ENCODE measurements at regions not wholly inside any gene's neighbourhood (a gene's known extent, or its start where the extent isn't known, plus 50 kb on each side); places are given as distances from the start of the nearest gene placed in this dataset.

- no peaks in the 10 kb centered on the region for H4K20me1 ChIP-seq (ENCODE audit: control insufficient read depth, insufficient read depth, low read length, poor library complexity, severe bottlenecking)
- TF ChIP-seq CTCF (IDR thresholded peaks at IDR 0.05), result no peak
- TF ChIP-seq EZH2 (IDR thresholded peaks at IDR 0.05; ENCODE audit: borderline replicate concordance, insufficient read depth, low read depth, low read length, poor library complexity, severe bottlenecking), result no peak
- H3K4me2 ChIP-seq (replicated peaks; ENCODE audit: low read depth, low read length, poor library complexity, severe bottlenecking), result no peak overlapping the region
- no peaks in the 10 kb centered on the region for H3K4me1 ChIP-seq (ENCODE audit: control insufficient read depth in 2 of 2, insufficient read depth in 2 of 2, low read length in 2 of 2)
- Mint-ChIP-seq H3K27ac (no peak overlapping the region), H3K4me3 (no peak overlapping the region), H3K27me3 (no peaks in the 10 kb centered on the region), H3K9me3 (ENCODE audit: insufficient read depth) (no peaks in the 10 kb centered on the region), H3K4me1 (no peaks in the 10 kb centered on the region)
- H3K9me3 ChIP-seq (ENCODE audit: control extremely low read depth in 1 of 3, control insufficient read depth in 2 of 3, insufficient read depth in 1 of 3, low read length in 2 of 3), result no peaks in the 10 kb centered on the region
- H3K79me2 ChIP-seq (ENCODE audit: control insufficient read depth, insufficient read depth, low read length), result no peaks in the 10 kb centered on the region
- no peaks in the 10 kb centered on the region for H3K36me3 ChIP-seq (replicated peaks in 1 of 2; ENCODE audit: control extremely low read depth in 1 of 2, control insufficient read depth in 1 of 2, extremely low read depth in 1 of 2, insufficient read depth in 2 of 2, low read length in 1 of 2)
- ChIA-PET CTCF (no interaction called here), POLR2A (no interaction called here)
- DNase-seq (no peak), ATAC-seq (ENCODE audit: low read depth) (no peak)
- H3K4me3 ChIP-seq (ENCODE audit: control extremely low read depth in 1 of 5, extremely low read depth in 1 of 5, insufficient read depth in 1 of 5, low read depth in 2 of 5, low read length in 4 of 5), result no peak overlapping the region
- H3K27me3 ChIP-seq (replicated peaks in 1 of 4; ENCODE audit: control extremely low read depth in 1 of 4, control insufficient read depth in 3 of 4, insufficient read depth in 4 of 4, low read length in 3 of 4), result no peaks in the 10 kb centered on the region
- no peak overlapping the region for H3K27ac ChIP-seq (ENCODE audit: low read length in 2 of 2)
- H3K9ac ChIP-seq (ENCODE audit: low read length), result no peak overlapping the region
- WGBS (ENCODE audit: insufficient coverage), result no CpG with 5 or more reads among the region's 1 CpG
- H2AFZ ChIP-seq (ENCODE audit: insufficient read depth, low read depth, low read length, poor library complexity, severe bottlenecking), result no peak overlapping the region
- intact Hi-C loops (cut with micrococcal nuclease), result no loop called here
These were observed 149.5 kb downstream of the GABRG2 start for GRCh38 chr5:162217037-162217436.

- no peak for ATAC-seq (ENCODE audit: low read depth)
- TF ChIP-seq CTCF (IDR thresholded peaks at IDR 0.05) (no peak), EZH2 (IDR thresholded peaks at IDR 0.05; ENCODE audit: borderline replicate concordance, insufficient read depth, low read depth, low read length, poor library complexity, severe bottlenecking) (no peak)
- POLR2A ChIA-PET, result no interaction called here
- Histone ChIP-seq H3K27me3 (replicated peaks in 1 of 4; ENCODE audit: control extremely low read depth in 1 of 4, control insufficient read depth in 3 of 4, insufficient read depth in 4 of 4, low read length in 3 of 4) (no peaks in the 10 kb centered on the region), H2AFZ (ENCODE audit: insufficient read depth, low read depth, low read length, poor library complexity, severe bottlenecking) (no peak overlapping the region), H3K27ac (ENCODE audit: low read length in 2 of 2) (no peak overlapping the region), H3K9me3 (ENCODE audit: control extremely low read depth in 1 of 3, control insufficient read depth in 2 of 3, insufficient read depth in 1 of 3, low read length in 2 of 3) (no peaks in the 10 kb centered on the region), H4K20me1 (ENCODE audit: control insufficient read depth, insufficient read depth, low read length, poor library complexity, severe bottlenecking) (no peaks in the 10 kb centered on the region), H3K4me1 (ENCODE audit: control insufficient read depth in 2 of 2, insufficient read depth in 2 of 2, low read length in 2 of 2) (no peaks in the 10 kb centered on the region), H3K36me3 (replicated peaks in 1 of 2; ENCODE audit: control extremely low read depth in 1 of 2, control insufficient read depth in 1 of 2, extremely low read depth in 1 of 2, insufficient read depth in 2 of 2, low read length in 1 of 2) (no peaks in the 10 kb centered on the region), H3K4me3 (ENCODE audit: control extremely low read depth in 1 of 5, extremely low read depth in 1 of 5, insufficient read depth in 1 of 5, low read depth in 2 of 5, low read length in 4 of 5) (no peak overlapping the region), H3K79me2 (ENCODE audit: control insufficient read depth, insufficient read depth, low read length) (no peaks in the 10 kb centered on the region), H3K9ac (ENCODE audit: low read length) (no peak overlapping the region), H3K4me2 (replicated peaks; ENCODE audit: low read depth, low read length, poor library complexity, severe bottlenecking) (no peak overlapping the region)
- H3K4me1 Mint-ChIP-seq, result no peaks in the 10 kb centered on the region
- CTCF ChIA-PET, result no interaction called here
- no peaks in the 10 kb centered on the region for H3K27me3 Mint-ChIP-seq
- no peak overlapping the region for H3K27ac Mint-ChIP-seq
- H3K9me3 Mint-ChIP-seq (ENCODE audit: insufficient read depth), result peaks cover 2% of the 10 kb centered on the region
- intact Hi-C loops (cut with micrococcal nuclease), result no loop called here
- no peak for DNase-seq
- no peak overlapping the region for H3K4me3 Mint-ChIP-seq
These were observed 154.3 kb downstream of the GABRG2 start for GRCh38 chr5:162221910-162222309.

Measured in B cell (primary cell).